ENCODE measurements at regions not wholly inside any gene's neighbourhood (a gene's known extent, or its start where the extent isn't known, plus 50 kb on each side); places are given as distances from the start of the nearest gene placed in this dataset.
"Not testable (repeated sequence)": the region's sequence is repeated elsewhere in the genome, so short reads cannot be mapped to it uniquely, and the experiment has no call there.

- no peak for TF ChIP-seq CTCF (IDR thresholded peaks at IDR 0.05; ENCODE audit: insufficient read depth, low read length)
Measured at GRCh38 chr7:11281953-11282352, 308.3 kb downstream of the PHF14 start.

GRCh38 chr7:11283584-11283983, 309.9 kb downstream of the PHF14 start:
- DNase-seq (ENCODE audit: low read depth); H3K4me3 ChIP-seq (ENCODE audit: low read depth, low read length): not testable (repeated sequence)

More at GRCh38 chr7:11281953-11282352, 308.3 kb downstream of the PHF14 start:
- peak; percentile 14 for DNase-seq (ENCODE audit: low read depth)
- H3K4me3 ChIP-seq (ENCODE audit: low read depth, low read length), result no peak overlapping the region

DNA sequence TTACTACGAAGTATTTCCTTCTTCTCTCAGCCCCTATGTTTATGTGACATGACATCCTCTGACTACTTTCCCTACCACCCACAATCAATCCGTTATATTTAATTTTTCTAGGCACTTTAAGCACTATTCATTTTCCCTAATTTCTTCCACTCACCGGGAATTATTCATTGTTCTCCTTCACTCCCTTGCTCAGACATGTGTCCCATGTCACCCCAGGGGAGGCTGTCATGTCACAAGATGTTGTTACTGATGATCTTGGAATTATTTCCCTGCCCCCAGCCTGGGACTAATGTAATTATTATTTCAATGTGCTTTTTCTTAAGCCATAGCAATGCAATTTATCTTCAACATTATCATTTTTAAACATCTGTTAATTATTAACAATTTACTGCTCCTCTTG, 317.2 kb downstream of the PHF14 start:
- no peak for TF ChIP-seq CTCF (IDR thresholded peaks at IDR 0.05; ENCODE audit: insufficient read depth, low read length)

DNA sequence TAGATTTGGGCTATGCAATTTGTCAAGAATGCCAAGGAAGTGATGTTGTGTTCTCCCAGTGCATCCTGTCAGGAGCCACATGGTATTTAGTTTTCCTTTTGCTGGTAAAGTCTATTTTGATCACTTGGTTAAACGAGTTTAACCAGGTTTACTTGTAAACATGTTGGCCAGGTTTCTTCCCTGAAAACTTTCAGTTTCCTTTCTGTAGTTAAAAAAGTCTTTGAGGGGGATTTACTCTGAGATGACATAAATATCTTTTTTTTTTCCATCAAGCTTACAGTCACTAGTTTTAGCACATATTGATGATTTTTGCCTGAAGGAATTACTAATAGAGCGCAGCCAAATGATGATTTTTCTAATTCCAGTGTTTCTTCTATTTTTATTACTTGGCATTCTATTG, 320.5 kb downstream of the PHF14 start:
- TF ChIP-seq CTCF (IDR thresholded peaks at IDR 0.05; ENCODE audit: insufficient read depth, low read length), result no peak
- no peak for DNase-seq (ENCODE audit: low read depth)
- no peak overlapping the region for H3K4me3 ChIP-seq (ENCODE audit: low read depth, low read length)

More for the DNA sequence above, 317.2 kb downstream of the PHF14 start:
- DNase-seq (ENCODE audit: low read depth), result no peak
- H3K4me3 ChIP-seq (ENCODE audit: low read depth, low read length), result no peak overlapping the region

- no peak for TF ChIP-seq CTCF (IDR thresholded peaks at IDR 0.05; ENCODE audit: insufficient read depth, low read length)
- DNase-seq (ENCODE audit: low read depth), result no peak
- no peak overlapping the region for H3K4me3 ChIP-seq (ENCODE audit: low read depth, low read length)
Measured at GRCh38 chr7:11294965-11295364, 321.3 kb downstream of the PHF14 start.

GRCh38 chr7:11297126-11297625, 323.5 kb downstream of the PHF14 start:
- DNase-seq (ENCODE audit: low read depth), result no peak
- no peak overlapping the region for H3K4me3 ChIP-seq (ENCODE audit: low read depth, low read length)
- TF ChIP-seq CTCF (IDR thresholded peaks at IDR 0.05; ENCODE audit: insufficient read depth, low read length), result no peak

- no peak for TF ChIP-seq CTCF (IDR thresholded peaks at IDR 0.05; ENCODE audit: insufficient read depth, low read length)
- H3K4me3 ChIP-seq (ENCODE audit: low read depth, low read length), result no peak overlapping the region
- DNase-seq (ENCODE audit: low read depth), result peak; percentile 8
Measured at GRCh38 chr7:11297764-11298163, 324.1 kb downstream of the PHF14 start.

Data from fibroblast of the aortic adventitia (primary cell).